IPS DF 6.9 (cell line): ENCODE measurements at regions not wholly inside any gene's neighbourhood (a gene's known extent, or its start where the extent isn't known, plus 50 kb on each side); places are given as distances from the start of the nearest gene placed in this dataset.

Experiments
- DNase-seq: peaks from one replicate; pipeline ENCODE4 v3.0.0-alpha.2; 2013; ENCODE audit warnings: low read depth, low spot score
- H3K27ac ChIP-seq: one replicate; pipeline ENCODE4 v1.5.1; 2013; ENCODE audit warnings: low read length, control low read depth
- H3K27me3 ChIP-seq: 2 replicates; pipeline ENCODE4 v1.6.1; 2013; ENCODE audit warnings: mild to moderate bottlenecking, low read length; ENCODE audit not compliant: control insufficient read depth, insufficient read depth
- H3K36me3 ChIP-seq: 2 replicates; pipeline ENCODE4 v1.6.1; 2013; ENCODE audit warnings: low read length; ENCODE audit not compliant: control insufficient read depth, insufficient read depth
- H3K4me1 ChIP-seq: 2 replicates; pipeline ENCODE4 v1.6.1; 2013; ENCODE audit warnings: low read length; ENCODE audit not compliant: control insufficient read depth, insufficient read depth
- H3K4me3 ChIP-seq: 2 replicates; pipeline ENCODE4 v1.5.1; 2013; ENCODE audit warnings: mild to moderate bottlenecking, low read length
- H3K9me3 ChIP-seq: 2 replicates; pipeline ENCODE4 v1.6.1; 2013; ENCODE audit warnings: low read length, inconsistent platforms; ENCODE audit not compliant: control insufficient read depth, insufficient read depth
- WGBS: extraction: QIAGEN DNeasy Blood & Tissue Kit; methylation state at CpG from one replicate; pipeline ENCODE4 v1.1.7; 2013; ENCODE audit warnings: mixed read lengths, missing lambda C conversion rate; ENCODE audit not compliant: insufficient read length, insufficient coverage; 5-methylcytosine and 5-hydroxymethylcytosine counted together

GRCh38 chr2:16214861-16215260 is 274.5 kb downstream of the MYCN start:
- no peak for DNase-seq
- Histone ChIP-seq H3K27me3 (no peaks in the 10 kb centered on the region), H3K9me3 (no peaks in the 10 kb centered on the region), H3K4me3 (no peak overlapping the region), H3K36me3 (no peaks in the 10 kb centered on the region), H3K4me1 (peaks cover 2% of the 10 kb centered on the region; the same call in 1 of the 2 replicates), H3K27ac (no peak overlapping the region)
- no CpG with 5 or more reads among the region's 5 CpGs for WGBS

GRCh38 chr2:16214391-16214790 is 274.0 kb downstream of the MYCN start:
- no CpG with 5 or more reads among the region's 1 CpG for WGBS

GRCh38 chr2:16212321-16212720 is 272.0 kb downstream of the MYCN start:
- no peak for DNase-seq
- Histone ChIP-seq H3K9me3 (no peaks in the 10 kb centered on the region; the same call in 1 of the 2 replicates), H3K27me3 (no peaks in the 10 kb centered on the region), H3K4me1 (no peaks in the 10 kb centered on the region), H3K36me3 (no peaks in the 10 kb centered on the region), H3K27ac (no peak overlapping the region), H3K4me3 (no peak overlapping the region)
- no CpG with 5 or more reads among the region's 6 CpGs for WGBS

More at GRCh38 chr2:16214391-16214790, 274.0 kb downstream of the MYCN start:
- Histone ChIP-seq H3K4me3 (no peak overlapping the region), H3K27ac (no peak overlapping the region), H3K9me3 (no peaks in the 10 kb centered on the region), H3K4me1 (peaks cover 2% of the 10 kb centered on the region; the same call in 1 of the 2 replicates), H3K27me3 (no peaks in the 10 kb centered on the region), H3K36me3 (no peaks in the 10 kb centered on the region)
- DNase-seq, result no peak

- WGBS, result no CpG with 5 or more reads among the region's 4 CpGs
- H3K27ac ChIP-seq, result no peak overlapping the region
- no peak for DNase-seq
- H3K9me3 ChIP-seq, result no peaks in the 10 kb centered on the region; the same call in 1 of the 2 replicates
- H3K4me1 ChIP-seq, result no peaks in the 10 kb centered on the region; the same call in 1 of the 2 replicates
- no peaks in the 10 kb centered on the region for H3K36me3 ChIP-seq
- H3K27me3 ChIP-seq, result no peaks in the 10 kb centered on the region
- no peak overlapping the region for H3K4me3 ChIP-seq
Measured at GRCh38 chr2:16211341-16211740, 271.0 kb downstream of the MYCN start.

- no peak for DNase-seq
- Histone ChIP-seq H3K27ac (no peak overlapping the region), H3K9me3 (no peaks in the 10 kb centered on the region; the same call in 1 of the 2 replicates), H3K27me3 (no peaks in the 10 kb centered on the region), H3K4me1 (no peaks in the 10 kb centered on the region; the same call in 1 of the 2 replicates), H3K36me3 (no peaks in the 10 kb centered on the region), H3K4me3 (no peak overlapping the region)
- WGBS, result no CpG with 5 or more reads among the region's 2 CpGs
Measured at GRCh38 chr2:16210841-16211240, 270.5 kb downstream of the MYCN start.

- H3K27me3 ChIP-seq, result no peaks in the 10 kb centered on the region
- no peak overlapping the region for H3K4me3 ChIP-seq
- no peak overlapping the region for H3K27ac ChIP-seq
- H3K4me1 ChIP-seq, result no peaks in the 10 kb centered on the region; the same call in 1 of the 2 replicates
- WGBS, result no CpG with 5 or more reads among the region's 1 CpG
- H3K9me3 ChIP-seq, result no peaks in the 10 kb centered on the region; the same call in 1 of the 2 replicates
- DNase-seq, result no peak
- H3K36me3 ChIP-seq, result no peaks in the 10 kb centered on the region
Measured at GRCh38 chr2:16209799-16210198, 269.4 kb downstream of the MYCN start.

GRCh38 chr2:16208921-16209320 is 268.6 kb downstream of the MYCN start:
- WGBS, result no CpG with 5 or more reads among the region's 1 CpG
- H3K27me3 ChIP-seq, result no peaks in the 10 kb centered on the region
- no peaks in the 10 kb centered on the region; the same call in 1 of the 2 replicates for H3K9me3 ChIP-seq
- no peaks in the 10 kb centered on the region; the same call in 1 of the 2 replicates for H3K4me1 ChIP-seq
- H3K36me3 ChIP-seq, result no peaks in the 10 kb centered on the region
- no peak overlapping the region for H3K27ac ChIP-seq
- no peak for DNase-seq
- no peak overlapping the region for H3K4me3 ChIP-seq

GRCh38 chr2:16208241-16208797 is 268.0 kb downstream of the MYCN start:
- Histone ChIP-seq H3K27ac (no peak overlapping the region), H3K4me3 (no peak overlapping the region), H3K36me3 (no peaks in the 10 kb centered on the region), H3K4me1 (no peaks in the 10 kb centered on the region; the same call in 1 of the 2 replicates), H3K27me3 (no peaks in the 10 kb centered on the region), H3K9me3 (no peaks in the 10 kb centered on the region; the same call in 1 of the 2 replicates)
- no CpG with 5 or more reads among the region's 6 CpGs for WGBS
- no peak for DNase-seq

GRCh38 chr2:16207611-16208010 is 267.3 kb downstream of the MYCN start:
- Histone ChIP-seq H3K4me1 (no peaks in the 10 kb centered on the region; the same call in 1 of the 2 replicates), H3K36me3 (no peaks in the 10 kb centered on the region), H3K9me3 (no peaks in the 10 kb centered on the region; the same call in 1 of the 2 replicates), H3K27ac (no peak overlapping the region), H3K27me3 (no peaks in the 10 kb centered on the region), H3K4me3 (no peak overlapping the region)
- WGBS, result no CpG with 5 or more reads among the region's 2 CpGs
- no peak for DNase-seq

GRCh38 chr2:16207151-16207550 is 266.8 kb downstream of the MYCN start:
- no peak for DNase-seq
- Histone ChIP-seq H3K4me3 (no peak overlapping the region), H3K27ac (no peak overlapping the region), H3K27me3 (no peaks in the 10 kb centered on the region), H3K4me1 (no peaks in the 10 kb centered on the region; the same call in 1 of the 2 replicates), H3K9me3 (no peaks in the 10 kb centered on the region; the same call in 1 of the 2 replicates), H3K36me3 (no peaks in the 10 kb centered on the region)
- WGBS, result no CpG with 5 or more reads among the region's 3 CpGs
